HG03060 (cell line): ENCODE measurements at regions not wholly inside any gene's neighbourhood (a gene's known extent, or its start where the extent isn't known, plus 50 kb on each side); places are given as distances from the start of the nearest gene placed in this dataset.
"Not testable (repeated sequence)": the region's sequence is repeated elsewhere in the genome, so short reads cannot be mapped to it uniquely, and the experiment has no call there.

Experiments
- ATAC-seq: cut with Tn5 transposase; IDR thresholded peaks from one replicate; pipeline ENCODE4 v1.9.1; 2021; ENCODE audit warnings: low read depth, moderate number of reproducible peaks; ENCODE audit not compliant: unreplicated experiment

- no peak for ATAC-seq
Measured at GRCh38 chr11:23903044-23903704, 593.7 kb upstream of the LUZP2 start.

- ATAC-seq, result no peak
Measured at GRCh38 chr11:23919455-23919854, 577.4 kb upstream of the LUZP2 start.

- ATAC-seq, result no peak
Measured at GRCh38 chr11:23923357-23923756, 573.5 kb upstream of the LUZP2 start.

DNA sequence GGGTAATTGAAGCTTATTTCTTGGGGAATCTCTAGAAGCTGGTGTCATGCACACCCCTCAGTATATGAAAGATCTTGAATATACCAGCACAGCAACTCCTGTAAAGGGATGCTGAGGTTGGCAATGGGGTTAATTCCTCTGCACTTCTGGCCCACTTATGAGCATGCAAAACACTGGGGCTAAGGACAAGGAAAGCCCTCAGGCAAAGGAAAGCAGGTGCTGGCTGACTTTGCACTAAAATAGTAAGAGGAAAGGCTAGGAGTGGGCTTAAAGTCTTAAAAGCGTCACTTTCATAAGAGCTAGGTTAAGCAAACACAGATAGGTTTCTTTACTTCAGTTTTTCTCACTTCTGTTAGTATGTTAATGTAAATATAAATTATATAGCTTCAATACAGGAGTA is 572.6 kb upstream of the LUZP2 start:
- ATAC-seq, result no peak

DNA sequence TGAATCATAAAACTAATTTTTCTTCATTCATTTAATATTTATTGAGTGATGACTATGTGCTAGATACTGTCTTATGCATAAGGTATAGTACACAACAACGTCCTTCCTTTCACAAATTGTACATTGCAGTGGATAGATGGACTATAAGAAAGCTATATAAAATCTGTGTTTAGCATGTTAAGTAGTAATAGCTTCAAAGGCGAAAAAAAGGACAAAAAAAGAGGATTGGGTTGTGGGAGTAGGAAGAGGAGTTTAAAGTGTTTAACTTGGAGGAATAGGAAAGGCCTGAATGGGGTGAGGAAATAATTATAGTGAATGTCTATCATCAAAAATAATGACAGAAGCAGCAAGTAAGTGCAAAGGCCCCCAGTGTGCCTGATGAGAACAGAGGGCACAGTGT is 565.4 kb upstream of the LUZP2 start:
- ATAC-seq, result no peak

DNA sequence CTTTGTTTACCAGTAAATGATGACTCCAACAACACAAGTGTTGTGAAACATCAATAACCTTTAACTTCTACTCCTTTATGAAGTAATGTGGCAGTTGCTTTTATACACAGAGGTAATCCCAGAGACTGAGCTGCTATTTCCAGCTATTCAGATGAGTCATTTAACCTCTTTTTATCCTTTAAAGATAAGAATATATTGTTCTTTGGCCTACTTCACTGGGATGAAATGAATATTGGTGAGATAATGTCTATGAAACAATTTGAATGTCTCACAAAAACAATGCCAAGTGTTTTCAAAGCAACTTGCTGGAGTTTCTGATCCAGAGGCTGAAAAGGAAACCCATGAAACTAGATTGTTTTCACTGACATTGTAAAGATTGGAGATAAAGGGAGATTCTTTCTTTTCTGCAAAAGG is 564.4 kb upstream of the LUZP2 start:
- no peak for ATAC-seq

DNA sequence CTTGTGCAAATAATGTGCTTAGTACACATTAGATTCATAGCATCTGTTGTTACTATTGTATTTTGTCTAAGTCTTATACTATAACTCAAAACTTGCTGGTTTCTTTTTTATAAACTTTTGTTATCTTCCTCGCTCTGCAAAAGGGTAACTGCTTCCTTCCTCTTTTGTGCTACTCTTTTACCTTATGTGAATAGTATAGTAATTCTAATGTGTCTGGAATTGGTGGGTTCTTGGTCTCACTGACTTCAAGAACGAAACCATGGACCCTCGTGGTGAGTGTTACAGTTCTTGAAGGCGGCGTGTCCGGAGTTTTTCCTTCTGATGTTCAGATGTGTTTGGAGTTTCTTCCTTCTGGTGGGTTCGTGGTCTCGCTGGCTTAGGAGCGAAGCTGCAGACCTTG is 563.1 kb upstream of the LUZP2 start:
- ATAC-seq, result no peak

GRCh38 chr11:23934671-23935270 is 562.1 kb upstream of the LUZP2 start:
- not testable (repeated sequence) for ATAC-seq

GRCh38 chr11:23942117-23942815 is 554.6 kb upstream of the LUZP2 start:
- ATAC-seq, result not testable (repeated sequence)

DNA sequence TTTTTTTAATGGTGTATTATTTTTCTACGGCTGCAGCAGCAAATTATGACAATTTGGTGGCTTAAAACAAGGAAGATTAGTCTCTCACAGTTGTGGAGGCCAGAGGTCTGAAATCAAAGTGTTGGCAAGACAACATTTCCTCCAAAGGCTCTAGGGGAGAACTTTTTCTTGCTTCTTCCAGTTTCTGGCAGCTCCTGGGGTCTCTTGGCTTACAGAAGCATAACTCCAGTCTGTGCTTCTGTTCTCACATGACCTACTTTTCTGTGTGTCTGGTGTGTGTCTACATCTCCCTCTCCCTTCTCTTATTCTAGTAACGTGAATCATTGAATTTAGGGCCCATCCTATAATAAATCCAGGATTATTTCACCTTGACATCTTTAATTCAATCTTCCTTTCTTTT is 551.9 kb upstream of the LUZP2 start:
- no peak for ATAC-seq

GRCh38 chr11:23947883-23948282 is 549.0 kb upstream of the LUZP2 start:
- ATAC-seq, result no peak

DNA sequence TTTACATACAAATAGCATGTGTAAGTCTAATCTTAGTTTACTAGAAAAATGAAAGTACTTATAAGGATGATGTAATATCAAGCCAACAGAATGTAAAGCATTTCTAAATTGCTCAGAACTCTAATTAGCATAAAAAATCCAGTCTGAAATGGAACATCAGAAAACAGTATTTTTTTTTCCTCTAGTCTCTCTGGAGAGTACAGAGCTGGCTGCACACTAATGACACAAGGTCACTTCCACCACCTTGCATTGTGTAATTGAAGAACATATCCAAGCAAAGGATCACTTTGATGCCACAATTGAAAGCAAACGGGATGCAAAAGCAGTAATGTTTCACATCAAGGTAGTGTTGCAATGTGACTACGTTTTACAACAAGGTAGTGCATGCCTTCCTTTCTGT is 548.0 kb upstream of the LUZP2 start:
- ATAC-seq, result no peak

- no peak for ATAC-seq
Measured at GRCh38 chr11:23953951-23954710, 542.7 kb upstream of the LUZP2 start.

- ATAC-seq, result no peak
Measured at GRCh38 chr11:23954730-23955129, 542.1 kb upstream of the LUZP2 start.

- no peak for ATAC-seq
Measured at GRCh38 chr11:23956586-23956985, 540.3 kb upstream of the LUZP2 start.

- ATAC-seq, result no peak
Measured at GRCh38 chr11:23957314-23957713, 539.5 kb upstream of the LUZP2 start.

DNA sequence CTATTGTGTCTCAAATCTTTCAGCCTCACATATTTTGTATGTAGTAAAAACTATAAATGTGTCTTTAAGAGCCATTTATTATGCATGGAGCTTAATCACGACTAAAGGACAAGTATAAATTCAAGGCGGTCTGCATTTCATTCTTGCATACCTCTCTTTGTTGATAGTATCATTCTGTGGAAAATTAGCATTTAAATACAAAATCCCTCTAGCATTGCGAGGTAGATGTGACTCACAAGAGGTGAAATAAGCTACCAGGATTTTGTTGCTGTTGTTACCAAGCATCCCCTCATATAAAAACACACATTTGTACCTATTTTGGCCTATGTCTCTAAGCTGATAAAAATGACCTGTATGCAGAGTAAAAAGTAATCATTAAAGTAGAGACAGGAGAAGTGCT is 537.4 kb upstream of the LUZP2 start:
- ATAC-seq, result no peak

DNA sequence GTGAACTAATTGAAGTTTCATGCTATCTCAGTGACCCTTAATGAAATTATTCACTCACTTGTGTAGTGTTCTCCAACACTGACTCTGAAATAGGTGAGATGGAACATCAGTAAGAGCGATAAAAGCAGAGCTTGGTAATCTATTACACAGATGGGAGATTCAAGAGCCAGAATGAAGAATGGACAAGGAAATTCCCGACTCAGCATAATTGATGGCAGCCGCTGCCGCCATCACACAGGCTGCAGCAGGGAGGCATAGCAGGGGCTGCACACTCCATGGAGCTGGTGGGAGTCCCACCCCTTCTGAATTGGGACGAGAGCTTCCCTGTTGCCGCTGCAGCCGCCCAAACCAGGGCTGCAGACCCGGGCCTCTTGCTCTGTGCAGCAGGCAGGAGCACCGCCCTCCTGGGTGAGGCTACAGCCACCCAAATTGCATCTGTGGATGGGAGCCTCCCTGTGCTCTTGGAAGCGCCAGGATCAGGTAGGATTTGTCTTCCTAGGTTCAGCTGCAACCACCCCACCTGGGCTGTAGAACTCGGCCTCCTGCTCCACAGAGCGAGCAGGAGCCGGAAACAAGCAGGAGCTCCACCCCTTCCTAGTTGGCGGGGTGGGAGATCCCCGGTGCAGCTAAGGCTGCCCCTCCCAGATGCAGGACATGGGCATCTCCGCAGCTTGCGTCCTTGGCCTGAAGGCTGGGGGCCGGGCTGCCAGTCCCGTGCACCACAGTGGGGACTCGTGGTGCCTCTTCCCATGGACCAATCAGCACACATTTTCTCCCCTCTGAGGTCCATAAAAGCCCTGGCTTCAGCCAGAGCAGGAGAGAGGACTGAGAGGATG is 535.1 kb upstream of the LUZP2 start:
- no peak for ATAC-seq

- ATAC-seq, result no peak
Measured at GRCh38 chr11:23973244-23973643, 523.6 kb upstream of the LUZP2 start.

- ATAC-seq, result no peak
Measured at GRCh38 chr11:23974051-23974450, 522.8 kb upstream of the LUZP2 start.
